ENCODE measurements at regions not wholly inside any gene's neighbourhood (a gene's known extent, or its start where the extent isn't known, plus 50 kb on each side); places are given as distances from the start of the nearest gene placed in this dataset.

- 80 to 82% methylated on average over 4 of the region's 4 CpGs for WGBS, 2 donors
- Histone ChIP-seq H3K4me3 (no peak overlapping the region), H3K27ac (no peak overlapping the region), H3K27me3 (no peaks in the 10 kb centered on the region), H3K4me1 (no peaks in the 10 kb centered on the region), H3K9me3 (no peaks in the 10 kb centered on the region), H3K36me3 (no peaks in the 10 kb centered on the region)
- no peak for DNase-seq
- TF ChIP-seq POLR2A (IDR thresholded peaks at IDR 0.05), result no peak
- TF ChIP-seq, protein P1, sequence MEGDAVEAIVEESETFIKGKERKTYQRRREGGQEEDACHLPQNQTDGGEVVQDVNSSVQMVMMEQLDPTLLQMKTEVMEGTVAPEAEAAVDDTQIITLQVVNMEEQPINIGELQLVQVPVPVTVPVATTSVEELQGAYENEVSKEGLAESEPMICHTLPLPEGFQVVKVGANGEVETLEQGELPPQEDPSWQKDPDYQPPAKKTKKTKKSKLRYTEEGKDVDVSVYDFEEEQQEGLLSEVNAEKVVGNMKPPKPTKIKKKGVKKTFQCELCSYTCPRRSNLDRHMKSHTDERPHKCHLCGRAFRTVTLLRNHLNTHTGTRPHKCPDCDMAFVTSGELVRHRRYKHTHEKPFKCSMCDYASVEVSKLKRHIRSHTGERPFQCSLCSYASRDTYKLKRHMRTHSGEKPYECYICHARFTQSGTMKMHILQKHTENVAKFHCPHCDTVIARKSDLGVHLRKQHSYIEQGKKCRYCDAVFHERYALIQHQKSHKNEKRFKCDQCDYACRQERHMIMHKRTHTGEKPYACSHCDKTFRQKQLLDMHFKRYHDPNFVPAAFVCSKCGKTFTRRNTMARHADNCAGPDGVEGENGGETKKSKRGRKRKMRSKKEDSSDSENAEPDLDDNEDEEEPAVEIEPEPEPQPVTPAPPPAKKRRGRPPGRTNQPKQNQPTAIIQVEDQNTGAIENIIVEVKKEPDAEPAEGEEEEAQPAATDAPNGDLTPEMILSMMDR (IDR thresholded peaks at IDR 0.05), result no peak
- intact Hi-C loops (cut with DNase I), result no loop called here
Measured at GRCh38 chr4:62208921-62209320, 1008.8 kb downstream of the ADGRL3 start.

- no peak overlapping the region for H3K27ac ChIP-seq
- no peak for DNase-seq
- no peaks in the 10 kb centered on the region for H3K27me3 ChIP-seq
- no peak for TF ChIP-seq POLR2A (IDR thresholded peaks at IDR 0.05)
- TF ChIP-seq, protein P1 (IDR thresholded peaks at IDR 0.05), result no peak
- WGBS, 2 donors, result 96% methylated on average over 4 of the region's 4 CpGs
- no peak overlapping the region for H3K4me3 ChIP-seq
- H3K9me3 ChIP-seq, result no peaks in the 10 kb centered on the region
- H3K4me1 ChIP-seq, result no peaks in the 10 kb centered on the region
- intact Hi-C loops (cut with DNase I), result no loop called here
- no peaks in the 10 kb centered on the region for H3K36me3 ChIP-seq
Measured at GRCh38 chr4:62204136-62204535, 1004.0 kb downstream of the ADGRL3 start.

DNA sequence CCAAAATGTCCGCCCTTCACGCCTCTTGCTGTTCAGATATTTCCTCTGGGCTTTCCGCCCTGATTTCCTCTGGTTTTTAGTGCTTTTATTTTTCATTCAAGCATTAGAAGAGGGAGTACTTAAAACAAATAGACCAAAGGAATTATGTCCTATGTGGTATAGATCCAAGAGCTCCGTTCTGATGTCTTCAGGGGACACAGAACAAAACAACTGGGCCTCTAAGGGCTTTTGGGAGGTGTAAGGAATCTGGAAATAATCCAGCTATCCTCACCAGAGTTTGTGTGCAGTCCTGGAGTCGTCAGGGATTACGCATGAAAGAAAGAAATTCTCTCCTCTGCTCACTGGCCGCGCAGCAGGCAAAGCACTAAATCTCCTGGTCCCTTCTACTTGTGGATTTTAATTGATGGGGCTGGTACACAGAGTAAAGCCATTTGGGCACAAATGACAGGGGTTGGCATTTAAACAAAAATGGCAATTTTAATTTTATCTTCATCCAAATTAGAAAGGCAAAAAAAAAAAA is 999.2 kb downstream of the ADGRL3 start:
- no peak for DNase-seq
- H3K4me3 ChIP-seq, result no peak overlapping the region
- TF ChIP-seq, protein P1 (IDR thresholded peaks at IDR 0.05), result no peak
- TF ChIP-seq POLR2A (IDR thresholded peaks at IDR 0.05), result no peak
- H3K27me3 ChIP-seq, result no peaks in the 10 kb centered on the region
- no peak overlapping the region for H3K27ac ChIP-seq
- no peaks in the 10 kb centered on the region for H3K4me1 ChIP-seq
- WGBS, 2 donors, result 61 to 66% methylated on average over 8 of the region's 8 CpGs
- H3K36me3 ChIP-seq, result no peaks in the 10 kb centered on the region
- intact Hi-C loops (cut with DNase I), result no loop called here
- H3K9me3 ChIP-seq, result no peaks in the 10 kb centered on the region

DNA sequence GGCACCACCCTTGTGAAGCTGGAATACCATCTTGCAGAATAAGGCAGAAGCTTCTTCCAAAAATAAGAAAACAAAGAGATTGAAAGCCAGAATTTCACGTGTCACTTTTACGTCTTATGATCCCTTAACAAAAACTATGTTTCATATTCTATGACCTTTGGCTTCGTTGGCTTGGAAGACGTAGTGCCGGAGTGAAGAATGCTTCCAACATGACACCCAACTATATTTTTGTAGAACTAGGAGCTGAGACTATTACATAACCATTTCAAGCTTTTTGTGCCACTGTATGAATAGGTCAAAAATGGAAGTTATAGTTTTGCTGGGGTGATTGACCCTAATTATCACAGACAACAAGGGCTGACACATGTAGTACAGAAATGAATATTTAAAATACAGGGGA is 996.2 kb downstream of the ADGRL3 start:
- H3K27me3 ChIP-seq, result no peaks in the 10 kb centered on the region
- no peak for TF ChIP-seq POLR2A (IDR thresholded peaks at IDR 0.05)
- TF ChIP-seq, protein P1 (IDR thresholded peaks at IDR 0.05), result no peak
- DNase-seq, result no peak
- no peak overlapping the region for H3K4me3 ChIP-seq
- no peaks in the 10 kb centered on the region for H3K9me3 ChIP-seq
- intact Hi-C loops (cut with DNase I), result no loop called here
- H3K27ac ChIP-seq, result no peak overlapping the region
- H3K36me3 ChIP-seq, result no peaks in the 10 kb centered on the region
- H3K4me1 ChIP-seq, result no peaks in the 10 kb centered on the region
- WGBS, 2 donors, result 86 to 87% methylated on average over 5 of the region's 5 CpGs

- Histone ChIP-seq H3K36me3 (no peaks in the 10 kb centered on the region), H3K4me3 (no peak overlapping the region), H3K9me3 (no peaks in the 10 kb centered on the region), H3K27me3 (no peaks in the 10 kb centered on the region), H3K4me1 (no peaks in the 10 kb centered on the region), H3K27ac (no peak overlapping the region)
- no peak for DNase-seq
- no peak for TF ChIP-seq POLR2A (IDR thresholded peaks at IDR 0.05)
- TF ChIP-seq, protein P1 (IDR thresholded peaks at IDR 0.05), result no peak
- 68 to 79% methylated on average over 2 of the region's 2 CpGs for WGBS, 2 donors
- intact Hi-C loops (cut with DNase I), result no loop called here
Measured at GRCh38 chr4:62194342-62194741, 994.2 kb downstream of the ADGRL3 start.

Data from esophagus squamous epithelium (tissue), 5 donors.